Eye (tissue), 1 donor: ENCODE measurements at regions not wholly inside any gene's neighbourhood (a gene's known extent, or its start where the extent isn't known, plus 50 kb on each side); places are given as distances from the start of the nearest gene placed in this dataset.
"Not testable (repeated sequence)": the region's sequence is repeated elsewhere in the genome, so short reads cannot be mapped to it uniquely, and the experiment has no call there.

Experiments
- DNase-seq: peaks from one replicate; pipeline ENCODE4 v3.0.0-alpha.2; 2015

- no peak for DNase-seq
Observed at GRCh38 chr6:140153703-140154102, 779.3 kb upstream of the CITED2 start.

- not testable (repeated sequence) for DNase-seq
Observed at GRCh38 chr6:140147825-140148814, 773.7 kb upstream of the CITED2 start.

GRCh38 chr6:140140891-140141290 lies 766.4 kb upstream of the CITED2 start:
- no peak for DNase-seq

- peak; percentile 90 for DNase-seq
Observed at GRCh38 chr6:140138311-140139010, 764.0 kb upstream of the CITED2 start.

- no peak for DNase-seq
Observed at GRCh38 chr6:140134224-140134623, 759.8 kb upstream of the CITED2 start.

- no peak for DNase-seq
Observed at GRCh38 chr6:140130074-140130473, 755.6 kb upstream of the CITED2 start.

- no peak for DNase-seq
Observed at GRCh38 chr6:140124498-140124897, 750.0 kb upstream of the CITED2 start.

GRCh38 chr6:140108167-140108566 lies 733.7 kb upstream of the CITED2 start:
- no peak for DNase-seq

GRCh38 chr6:140107216-140107615 lies 732.8 kb upstream of the CITED2 start:
- no peak for DNase-seq

- DNase-seq, result peak; percentile 37
Observed at GRCh38 chr6:140105857-140106256, 731.4 kb upstream of the CITED2 start.

GRCh38 chr6:140105241-140105640 lies 730.8 kb upstream of the CITED2 start:
- no peak for DNase-seq

- DNase-seq, result no peak
Observed at GRCh38 chr6:140101818-140102217, 727.4 kb upstream of the CITED2 start.

- DNase-seq, result no peak
Observed at GRCh38 chr6:140101367-140101766, 726.9 kb upstream of the CITED2 start.

GRCh38 chr6:140095532-140095931 lies 721.1 kb upstream of the CITED2 start:
- no peak for DNase-seq

GRCh38 chr6:140091895-140092294 lies 717.4 kb upstream of the CITED2 start:
- no peak for DNase-seq

- no peak for DNase-seq
Observed at GRCh38 chr6:140090871-140091270, 716.4 kb upstream of the CITED2 start.

- no peak for DNase-seq
Observed at GRCh38 chr6:140083375-140083774, 708.9 kb upstream of the CITED2 start.

GRCh38 chr6:140082867-140083297 lies 708.4 kb upstream of the CITED2 start:
- DNase-seq, result no peak

GRCh38 chr6:140079328-140079727 lies 704.9 kb upstream of the CITED2 start:
- peak; percentile 13 for DNase-seq

GRCh38 chr6:140078561-140079125 lies 704.2 kb upstream of the CITED2 start:
- DNase-seq, result peak; percentile 58

- DNase-seq, result no peak
Observed at GRCh38 chr6:140077827-140078560, 703.5 kb upstream of the CITED2 start.

- DNase-seq, result no peak
Observed at GRCh38 chr6:140076105-140076504, 701.7 kb upstream of the CITED2 start.

- DNase-seq, result no peak
Observed at GRCh38 chr6:140073456-140073855, 699.0 kb upstream of the CITED2 start.
